ENCODE measurements at regions not wholly inside any gene's neighbourhood (a gene's known extent, or its start where the extent isn't known, plus 50 kb on each side); places are given as distances from the start of the nearest gene placed in this dataset.
A peak's percentile ranks its signal among the peaks of the same experiment; 100 is the strongest.

DNA sequence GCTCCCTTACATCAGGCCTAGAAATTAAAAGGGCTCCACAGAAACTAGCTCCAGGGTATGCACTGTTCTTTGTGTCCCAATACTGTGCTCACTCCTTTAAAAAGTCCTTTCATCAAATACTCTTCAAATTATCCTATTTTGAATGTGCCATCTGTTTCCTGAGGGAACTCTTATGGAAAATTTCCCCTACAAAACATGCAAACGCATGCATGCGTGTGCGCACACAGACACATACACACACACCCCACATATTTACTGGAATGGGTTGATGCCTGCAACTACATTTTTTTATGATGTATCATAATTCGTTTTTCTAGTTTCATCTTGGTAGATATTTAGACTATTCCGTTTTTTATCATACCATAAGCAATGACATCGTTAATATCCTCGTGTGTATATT lies 351.2 kb upstream of the KIF2B start (continued):
- TF ChIP-seq EZH2phosphoT487 (IDR thresholded peaks at IDR 0.05; ENCODE audit: unreplicated experiment) (no peak), JUNB (IDR thresholded peaks at IDR 0.05; ENCODE audit: unreplicated experiment) (no peak), POLR2AphosphoS5 (IDR thresholded peaks at IDR 0.05; ENCODE audit: low read depth) (no peak)
- TF ChIP-seq, protein P1, sequence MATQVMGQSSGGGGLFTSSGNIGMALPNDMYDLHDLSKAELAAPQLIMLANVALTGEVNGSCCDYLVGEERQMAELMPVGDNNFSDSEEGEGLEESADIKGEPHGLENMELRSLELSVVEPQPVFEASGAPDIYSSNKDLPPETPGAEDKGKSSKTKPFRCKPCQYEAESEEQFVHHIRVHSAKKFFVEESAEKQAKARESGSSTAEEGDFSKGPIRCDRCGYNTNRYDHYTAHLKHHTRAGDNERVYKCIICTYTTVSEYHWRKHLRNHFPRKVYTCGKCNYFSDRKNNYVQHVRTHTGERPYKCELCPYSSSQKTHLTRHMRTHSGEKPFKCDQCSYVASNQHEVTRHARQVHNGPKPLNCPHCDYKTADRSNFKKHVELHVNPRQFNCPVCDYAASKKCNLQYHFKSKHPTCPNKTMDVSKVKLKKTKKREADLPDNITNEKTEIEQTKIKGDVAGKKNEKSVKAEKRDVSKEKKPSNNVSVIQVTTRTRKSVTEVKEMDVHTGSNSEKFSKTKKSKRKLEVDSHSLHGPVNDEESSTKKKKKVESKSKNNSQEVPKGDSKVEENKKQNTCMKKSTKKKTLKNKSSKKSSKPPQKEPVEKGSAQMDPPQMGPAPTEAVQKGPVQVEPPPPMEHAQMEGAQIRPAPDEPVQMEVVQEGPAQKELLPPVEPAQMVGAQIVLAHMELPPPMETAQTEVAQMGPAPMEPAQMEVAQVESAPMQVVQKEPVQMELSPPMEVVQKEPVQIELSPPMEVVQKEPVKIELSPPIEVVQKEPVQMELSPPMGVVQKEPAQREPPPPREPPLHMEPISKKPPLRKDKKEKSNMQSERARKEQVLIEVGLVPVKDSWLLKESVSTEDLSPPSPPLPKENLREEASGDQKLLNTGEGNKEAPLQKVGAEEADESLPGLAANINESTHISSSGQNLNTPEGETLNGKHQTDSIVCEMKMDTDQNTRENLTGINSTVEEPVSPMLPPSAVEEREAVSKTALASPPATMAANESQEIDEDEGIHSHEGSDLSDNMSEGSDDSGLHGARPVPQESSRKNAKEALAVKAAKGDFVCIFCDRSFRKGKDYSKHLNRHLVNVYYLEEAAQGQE (IDR thresholded peaks at IDR 0.05; ENCODE audit: unreplicated experiment): no peak

DNA sequence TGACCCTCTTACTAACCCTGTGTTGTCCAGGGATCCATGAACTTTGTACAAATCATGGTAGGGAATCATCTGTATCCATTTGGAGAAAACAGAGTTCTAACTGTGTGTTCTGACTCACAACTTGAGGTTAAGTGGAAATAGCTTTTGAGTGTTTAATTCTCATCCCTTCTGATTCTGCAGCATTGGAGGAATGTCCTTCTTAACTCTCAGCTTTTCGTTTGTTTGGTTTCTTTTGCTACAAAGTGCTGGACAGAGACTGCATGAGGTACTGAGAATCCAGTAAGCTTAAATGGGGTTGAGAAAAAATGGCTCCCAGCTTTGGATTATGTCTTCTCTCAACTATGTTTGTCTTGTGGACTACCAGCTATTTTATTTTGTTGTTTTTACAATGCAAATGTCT lies 352.1 kb upstream of the KIF2B start:
- Mint-ChIP-seq H3K4me3 (no peak overlapping the region), H3K9me3 (peaks cover 15% of the 10 kb centered on the region), H3K27me3 (ENCODE audit: insufficient read depth, low read depth, poor library complexity) (peaks cover 2% of the 10 kb centered on the region), H3K36me3 (ENCODE audit: low read depth) (peaks cover 14% of the 10 kb centered on the region; the same call in 2 of the 3 replicates), H3K4me1 (peaks cover 6% of the 10 kb centered on the region; the same call in 1 of the 3 replicates), H3K27ac (no peak overlapping the region)
- TF ChIP-seq, protein P1 (IDR thresholded peaks at IDR 0.05; ENCODE audit: unreplicated experiment): peak; percentile 40
- TF ChIP-seq, protein P2, sequence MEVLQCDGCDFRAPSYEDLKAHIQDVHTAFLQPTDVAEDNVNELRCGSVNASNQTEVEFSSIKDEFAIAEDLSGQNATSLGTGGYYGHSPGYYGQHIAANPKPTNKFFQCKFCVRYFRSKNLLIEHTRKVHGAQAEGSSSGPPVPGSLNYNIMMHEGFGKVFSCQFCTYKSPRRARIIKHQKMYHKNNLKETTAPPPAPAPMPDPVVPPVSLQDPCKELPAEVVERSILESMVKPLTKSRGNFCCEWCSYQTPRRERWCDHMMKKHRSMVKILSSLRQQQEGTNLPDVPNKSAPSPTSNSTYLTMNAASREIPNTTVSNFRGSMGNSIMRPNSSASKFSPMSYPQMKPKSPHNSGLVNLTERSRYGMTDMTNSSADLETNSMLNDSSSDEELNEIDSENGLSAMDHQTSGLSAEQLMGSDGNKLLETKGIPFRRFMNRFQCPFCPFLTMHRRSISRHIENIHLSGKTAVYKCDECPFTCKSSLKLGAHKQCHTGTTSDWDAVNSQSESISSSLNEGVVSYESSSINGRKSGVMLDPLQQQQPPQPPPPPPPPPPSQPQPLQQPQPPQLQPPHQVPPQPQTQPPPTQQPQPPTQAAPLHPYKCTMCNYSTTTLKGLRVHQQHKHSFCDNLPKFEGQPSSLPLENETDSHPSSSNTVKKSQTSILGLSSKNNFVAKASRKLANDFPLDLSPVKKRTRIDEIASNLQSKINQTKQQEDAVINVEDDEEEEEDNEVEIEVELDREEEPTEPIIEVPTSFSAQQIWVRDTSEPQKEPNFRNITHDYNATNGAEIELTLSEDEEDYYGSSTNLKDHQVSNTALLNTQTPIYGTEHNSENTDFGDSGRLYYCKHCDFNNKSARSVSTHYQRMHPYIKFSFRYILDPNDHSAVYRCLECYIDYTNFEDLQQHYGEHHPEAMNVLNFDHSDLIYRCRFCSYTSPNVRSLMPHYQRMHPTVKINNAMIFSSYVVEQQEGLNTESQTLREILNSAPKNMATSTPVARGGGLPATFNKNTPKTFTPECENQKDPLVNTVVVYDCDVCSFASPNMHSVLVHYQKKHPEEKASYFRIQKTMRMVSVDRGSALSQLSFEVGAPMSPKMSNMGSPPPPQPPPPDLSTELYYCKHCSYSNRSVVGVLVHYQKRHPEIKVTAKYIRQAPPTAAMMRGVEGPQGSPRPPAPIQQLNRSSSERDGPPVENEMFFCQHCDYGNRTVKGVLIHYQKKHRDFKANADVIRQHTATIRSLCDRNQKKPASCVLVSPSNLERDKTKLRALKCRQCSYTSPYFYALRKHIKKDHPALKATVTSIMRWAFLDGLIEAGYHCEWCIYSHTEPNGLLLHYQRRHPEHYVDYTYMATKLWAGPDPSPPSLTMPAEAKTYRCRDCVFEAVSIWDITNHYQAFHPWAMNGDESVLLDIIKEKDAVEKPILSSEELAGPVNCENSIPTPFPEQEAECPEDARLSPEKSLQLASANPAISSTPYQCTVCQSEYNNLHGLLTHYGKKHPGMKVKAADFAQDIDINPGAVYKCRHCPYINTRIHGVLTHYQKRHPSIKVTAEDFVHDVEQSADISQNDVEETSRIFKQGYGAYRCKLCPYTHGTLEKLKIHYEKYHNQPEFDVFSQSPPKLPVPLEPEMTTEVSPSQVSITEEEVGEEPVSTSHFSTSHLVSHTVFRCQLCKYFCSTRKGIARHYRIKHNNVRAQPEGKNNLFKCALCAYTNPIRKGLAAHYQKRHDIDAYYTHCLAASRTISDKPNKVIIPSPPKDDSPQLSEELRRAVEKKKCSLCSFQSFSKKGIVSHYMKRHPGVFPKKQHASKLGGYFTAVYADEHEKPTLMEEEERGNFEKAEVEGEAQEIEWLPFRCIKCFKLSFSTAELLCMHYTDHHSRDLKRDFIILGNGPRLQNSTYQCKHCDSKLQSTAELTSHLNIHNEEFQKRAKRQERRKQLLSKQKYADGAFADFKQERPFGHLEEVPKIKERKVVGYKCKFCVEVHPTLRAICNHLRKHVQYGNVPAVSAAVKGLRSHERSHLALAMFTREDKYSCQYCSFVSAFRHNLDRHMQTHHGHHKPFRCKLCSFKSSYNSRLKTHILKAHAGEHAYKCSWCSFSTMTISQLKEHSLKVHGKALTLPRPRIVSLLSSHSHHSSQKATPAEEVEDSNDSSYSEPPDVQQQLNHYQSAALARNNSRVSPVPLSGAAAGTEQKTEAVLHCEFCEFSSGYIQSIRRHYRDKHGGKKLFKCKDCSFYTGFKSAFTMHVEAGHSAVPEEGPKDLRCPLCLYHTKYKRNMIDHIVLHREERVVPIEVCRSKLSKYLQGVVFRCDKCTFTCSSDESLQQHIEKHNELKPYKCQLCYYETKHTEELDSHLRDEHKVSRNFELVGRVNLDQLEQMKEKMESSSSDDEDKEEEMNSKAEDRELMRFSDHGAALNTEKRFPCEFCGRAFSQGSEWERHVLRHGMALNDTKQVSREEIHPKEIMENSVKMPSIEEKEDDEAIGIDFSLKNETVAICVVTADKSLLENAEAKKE (CRISPR knock-in tag; IDR thresholded peaks at IDR 0.05): no peak
- Histone ChIP-seq H3K36me3 (ENCODE audit: insufficient read depth) (peaks cover 12% of the 10 kb centered on the region; the same call in 1 of the 2 replicates), H3F3A (replicated peaks; ENCODE audit: low read depth) (no peaks in the 10 kb centered on the region), H4K20me1 (replicated peaks; ENCODE audit: insufficient read depth) (no peaks in the 10 kb centered on the region), H3K4me3 (no peak overlapping the region), H3K79me2 (replicated peaks; ENCODE audit: insufficient read depth) (no peaks in the 10 kb centered on the region), H3K27ac (ENCODE audit: low read depth) (no peak overlapping the region), H3K27me3 (ENCODE audit: insufficient read depth) (no peaks in the 10 kb centered on the region), H3K9me2 (ENCODE audit: insufficient read depth) (peaks cover 3% of the 10 kb centered on the region; the same call in 1 of the 2 replicates), H2AFZ (no peak overlapping the region), H3K4me2 (no peak overlapping the region), H3K4me1 (ENCODE audit: insufficient read depth) (0 out of 2 replicates have a peak, but pooled peaks cover 4% of the 10 kb centered on the region)
- ATAC-seq (no peak), DNase-seq (ENCODE audit: low spot score) (no peak)

Measured in GM23338 (cell line).